ENCODE measurements at regions not wholly inside any gene's neighbourhood (a gene's known extent, or its start where the extent isn't known, plus 50 kb on each side); places are given as distances from the start of the nearest gene placed in this dataset.
"Not testable (repeated sequence)": the region's sequence is repeated elsewhere in the genome, so short reads cannot be mapped to it uniquely, and the experiment has no call there.

GRCh38 chr5:120122703-120123102 is 341.4 kb upstream of the PRR16 start:
- DNase-seq, result no peak
- no peaks in the 10 kb centered on the region for H3K27me3 ChIP-seq
- intact Hi-C loops (cut with DNase I; ENCODE audit: low total_unique reads), result no loop called here
- H3K27ac ChIP-seq, result no peak overlapping the region
- no peak overlapping the region for H3K4me3 ChIP-seq
- no peaks in the 10 kb centered on the region for H3K9me3 ChIP-seq
- no peaks in the 10 kb centered on the region for H3K36me3 ChIP-seq
- H3K4me1 ChIP-seq, result peaks cover 0 to 8% of the 10 kb centered on the region in 2 donors
- TF ChIP-seq POLR2A (IDR thresholded peaks at IDR 0.05), result no peak
- TF ChIP-seq, protein P1, sequence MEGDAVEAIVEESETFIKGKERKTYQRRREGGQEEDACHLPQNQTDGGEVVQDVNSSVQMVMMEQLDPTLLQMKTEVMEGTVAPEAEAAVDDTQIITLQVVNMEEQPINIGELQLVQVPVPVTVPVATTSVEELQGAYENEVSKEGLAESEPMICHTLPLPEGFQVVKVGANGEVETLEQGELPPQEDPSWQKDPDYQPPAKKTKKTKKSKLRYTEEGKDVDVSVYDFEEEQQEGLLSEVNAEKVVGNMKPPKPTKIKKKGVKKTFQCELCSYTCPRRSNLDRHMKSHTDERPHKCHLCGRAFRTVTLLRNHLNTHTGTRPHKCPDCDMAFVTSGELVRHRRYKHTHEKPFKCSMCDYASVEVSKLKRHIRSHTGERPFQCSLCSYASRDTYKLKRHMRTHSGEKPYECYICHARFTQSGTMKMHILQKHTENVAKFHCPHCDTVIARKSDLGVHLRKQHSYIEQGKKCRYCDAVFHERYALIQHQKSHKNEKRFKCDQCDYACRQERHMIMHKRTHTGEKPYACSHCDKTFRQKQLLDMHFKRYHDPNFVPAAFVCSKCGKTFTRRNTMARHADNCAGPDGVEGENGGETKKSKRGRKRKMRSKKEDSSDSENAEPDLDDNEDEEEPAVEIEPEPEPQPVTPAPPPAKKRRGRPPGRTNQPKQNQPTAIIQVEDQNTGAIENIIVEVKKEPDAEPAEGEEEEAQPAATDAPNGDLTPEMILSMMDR (IDR thresholded peaks at IDR 0.05), result no peak

DNA sequence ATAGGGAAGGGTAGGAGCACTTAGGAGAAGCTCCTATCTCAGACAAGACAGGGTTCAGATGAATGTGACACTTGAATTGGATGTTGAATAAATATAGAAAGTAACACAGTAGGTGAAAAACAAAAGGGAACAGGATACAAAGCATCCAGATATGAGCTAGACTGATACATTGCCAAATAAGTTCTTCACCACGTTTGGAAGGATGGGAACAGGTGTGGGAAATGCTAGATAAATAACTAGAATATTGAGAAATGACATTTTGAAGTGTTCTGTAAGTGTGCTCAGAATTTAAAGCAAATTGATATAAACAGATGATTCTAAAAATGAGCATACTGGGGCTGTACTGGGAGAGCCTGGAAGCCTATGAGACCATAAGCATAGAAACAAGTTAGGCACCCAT is 340.1 kb upstream of the PRR16 start:
- TF ChIP-seq, protein P1 (IDR thresholded peaks at IDR 0.05), result no peak
- no peak for TF ChIP-seq POLR2A (IDR thresholded peaks at IDR 0.05)
- Histone ChIP-seq H3K4me3 (no peak overlapping the region), H3K4me1 (peaks cover 0 to 8% of the 10 kb centered on the region in 2 donors), H3K9me3 (no peaks in the 10 kb centered on the region), H3K27me3 (no peaks in the 10 kb centered on the region), H3K27ac (no peak overlapping the region), H3K36me3 (no peaks in the 10 kb centered on the region)
- intact Hi-C loops (cut with DNase I; ENCODE audit: low total_unique reads), result no loop called here
- DNase-seq, result no peak

DNA sequence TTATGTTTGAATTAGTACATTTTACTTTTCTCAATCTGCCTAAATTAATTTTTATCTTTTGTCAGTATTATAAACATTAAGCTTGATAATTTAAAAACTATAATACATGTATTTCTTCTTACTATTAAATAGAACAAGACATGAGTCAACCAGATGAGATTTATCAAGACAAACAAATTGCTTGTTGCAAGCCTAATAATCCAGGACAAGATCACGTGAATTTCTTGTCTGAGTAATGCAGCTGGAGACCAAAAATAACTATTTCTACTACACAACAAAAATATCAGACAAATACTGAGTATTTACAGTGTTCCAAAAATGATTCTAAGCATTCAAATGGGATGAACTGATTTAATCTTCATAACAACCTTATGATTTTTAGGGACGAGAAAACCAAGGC is 339.1 kb upstream of the PRR16 start:
- no peaks in the 10 kb centered on the region for H3K36me3 ChIP-seq
- peaks cover 0 to 8% of the 10 kb centered on the region in 2 donors for H3K4me1 ChIP-seq
- peak overlapping the region; percentile 21 to 30 for H3K27ac ChIP-seq
- TF ChIP-seq, protein P1 (IDR thresholded peaks at IDR 0.05), result no peak
- no peak for TF ChIP-seq POLR2A (IDR thresholded peaks at IDR 0.05)
- H3K9me3 ChIP-seq, result no peaks in the 10 kb centered on the region
- intact Hi-C loops (cut with DNase I; ENCODE audit: low total_unique reads), result no loop called here
- H3K27me3 ChIP-seq, result no peaks in the 10 kb centered on the region
- DNase-seq, result no peak
- H3K4me3 ChIP-seq, result no peak overlapping the region

GRCh38 chr5:120132347-120132746 is 331.8 kb upstream of the PRR16 start:
- intact Hi-C loops (cut with DNase I; ENCODE audit: low total_unique reads); H3K27ac ChIP-seq; H3K36me3 ChIP-seq; H3K4me1 ChIP-seq; H3K9me3 ChIP-seq; H3K4me3 ChIP-seq; H3K27me3 ChIP-seq; DNase-seq: not testable (repeated sequence)

- Histone ChIP-seq H3K36me3 (no peaks in the 10 kb centered on the region), H3K4me1 (peaks cover 0 to 4% of the 10 kb centered on the region in 2 donors), H3K4me3 (no peak overlapping the region), H3K9me3 (no peaks in the 10 kb centered on the region), H3K27me3 (no peaks in the 10 kb centered on the region), H3K27ac (no peak overlapping the region)
- TF ChIP-seq POLR2A (IDR thresholded peaks at IDR 0.05), result no peak
- TF ChIP-seq, protein P1 (IDR thresholded peaks at IDR 0.05), result no peak
- DNase-seq, result no peak
- intact Hi-C loops (cut with DNase I; ENCODE audit: low total_unique reads), result no loop called here
These were observed 329.2 kb upstream of the PRR16 start for GRCh38 chr5:120134944-120135343.

GRCh38 chr5:120137582-120137981 is 326.5 kb upstream of the PRR16 start:
- Histone ChIP-seq H3K36me3 (no peaks in the 10 kb centered on the region), H3K27me3 (peaks cover 0 to 3% of the 10 kb centered on the region in 2 donors), H3K9me3 (no peaks in the 10 kb centered on the region), H3K27ac (peak overlapping the region in 1 of 2 donors; percentile 54), H3K4me1 (peaks cover 0 to 12% of the 10 kb centered on the region in 2 donors), H3K4me3 (no peak overlapping the region)
- intact Hi-C loops (cut with DNase I; ENCODE audit: low total_unique reads), result no loop called here
- no peak for DNase-seq
- no peak for TF ChIP-seq POLR2A (IDR thresholded peaks at IDR 0.05)
- TF ChIP-seq, protein P1 (IDR thresholded peaks at IDR 0.05), result no peak

Measured in uterus (tissue), 3 donors.